AG10803 (cell line): ENCODE measurements at regions not wholly inside any gene's neighbourhood (a gene's known extent, or its start where the extent isn't known, plus 50 kb on each side); places are given as distances from the start of the nearest gene placed in this dataset.

Source experiments
- DNase-seq: peaks from one replicate; pipeline ENCODE4 v3.0.0; 2010; ENCODE audit warnings: low read depth
- H3K4me3 ChIP-seq: 2 replicates; pipeline ENCODE4 v1.5.1; 2011; ENCODE audit warnings: mild to moderate bottlenecking, low read length, control low read depth
- TF ChIP-seq, protein P1 (sequence below): conservative IDR thresholded peaks from 2 replicates; pipeline ENCODE4 v1.5.1; 2011; ENCODE audit warnings: mild to moderate bottlenecking, low read length, control low read depth, inconsistent platforms

DNA sequence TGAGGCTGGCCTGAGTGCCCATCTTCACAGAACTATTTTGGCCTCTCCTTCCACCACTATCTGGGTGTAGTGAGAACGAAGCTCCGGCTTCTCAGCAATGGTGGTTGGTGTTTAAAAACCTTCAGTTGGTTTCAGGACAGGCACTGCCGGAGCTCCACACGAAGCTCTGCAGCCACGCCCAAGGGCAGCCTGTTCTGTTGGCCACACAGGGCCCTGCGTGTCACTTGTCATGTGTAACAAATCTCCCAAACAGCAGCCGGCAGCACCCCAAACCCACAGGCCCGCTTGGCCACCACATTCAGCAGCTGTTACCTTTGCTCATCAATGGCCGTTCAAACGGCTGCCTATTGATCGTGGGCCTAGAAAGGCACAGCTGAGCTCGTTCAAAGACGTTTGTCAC is 97.5 kb downstream of the ERMARD start:
- no peak for DNase-seq
- TF ChIP-seq, protein P1, sequence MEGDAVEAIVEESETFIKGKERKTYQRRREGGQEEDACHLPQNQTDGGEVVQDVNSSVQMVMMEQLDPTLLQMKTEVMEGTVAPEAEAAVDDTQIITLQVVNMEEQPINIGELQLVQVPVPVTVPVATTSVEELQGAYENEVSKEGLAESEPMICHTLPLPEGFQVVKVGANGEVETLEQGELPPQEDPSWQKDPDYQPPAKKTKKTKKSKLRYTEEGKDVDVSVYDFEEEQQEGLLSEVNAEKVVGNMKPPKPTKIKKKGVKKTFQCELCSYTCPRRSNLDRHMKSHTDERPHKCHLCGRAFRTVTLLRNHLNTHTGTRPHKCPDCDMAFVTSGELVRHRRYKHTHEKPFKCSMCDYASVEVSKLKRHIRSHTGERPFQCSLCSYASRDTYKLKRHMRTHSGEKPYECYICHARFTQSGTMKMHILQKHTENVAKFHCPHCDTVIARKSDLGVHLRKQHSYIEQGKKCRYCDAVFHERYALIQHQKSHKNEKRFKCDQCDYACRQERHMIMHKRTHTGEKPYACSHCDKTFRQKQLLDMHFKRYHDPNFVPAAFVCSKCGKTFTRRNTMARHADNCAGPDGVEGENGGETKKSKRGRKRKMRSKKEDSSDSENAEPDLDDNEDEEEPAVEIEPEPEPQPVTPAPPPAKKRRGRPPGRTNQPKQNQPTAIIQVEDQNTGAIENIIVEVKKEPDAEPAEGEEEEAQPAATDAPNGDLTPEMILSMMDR = no peak
- no peak overlapping the region for H3K4me3 ChIP-seq

DNA sequence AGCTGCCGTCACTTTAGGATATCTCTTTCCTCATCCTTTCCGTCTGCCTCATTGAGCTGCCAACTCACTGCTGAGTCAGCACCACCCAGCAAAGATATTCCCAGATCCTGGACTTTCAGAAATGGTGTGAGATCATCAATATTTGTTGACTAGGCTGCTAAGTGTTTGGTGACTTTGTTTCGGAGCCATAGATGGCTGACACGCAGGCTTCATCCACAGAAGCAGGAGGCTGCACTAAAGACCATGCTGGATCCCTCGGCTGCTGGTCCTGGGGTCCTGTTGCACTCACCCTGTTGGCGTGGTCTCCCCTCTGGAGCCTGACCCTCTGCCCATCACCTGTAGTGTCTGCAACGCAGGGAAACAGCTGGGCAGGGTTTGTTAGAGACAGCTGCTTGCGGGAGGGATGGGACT is 96.5 kb downstream of the ERMARD start:
- TF ChIP-seq, protein P1 = no peak
- DNase-seq = no peak
- no peak overlapping the region for H3K4me3 ChIP-seq

DNA sequence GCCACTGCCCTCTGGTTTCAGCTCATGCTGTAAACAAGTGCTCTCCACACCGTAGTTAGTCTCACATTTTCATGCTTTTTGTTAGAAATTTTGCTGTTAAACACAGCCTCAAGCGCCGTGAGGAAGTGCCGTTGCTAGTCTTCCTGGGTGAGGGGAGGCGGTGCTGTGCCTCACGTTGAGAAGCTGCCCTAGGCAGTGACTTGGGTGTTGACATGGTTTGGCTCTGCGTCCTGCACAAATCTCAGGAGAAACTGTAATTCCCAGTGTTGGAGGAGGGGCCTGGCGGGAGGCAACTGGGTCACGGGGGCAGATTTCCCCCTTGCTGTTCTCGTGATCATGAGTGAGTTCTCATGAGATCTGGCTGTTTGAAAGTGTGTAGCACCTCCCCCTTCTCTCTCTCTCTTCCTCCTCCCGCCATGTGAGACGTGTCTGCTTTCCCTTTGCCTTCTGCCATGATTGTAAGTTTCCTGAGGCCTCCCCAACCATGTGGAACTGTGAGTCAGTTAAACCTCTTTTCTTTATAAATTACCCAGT is 95.8 kb downstream of the ERMARD start:
- no peak overlapping the region for H3K4me3 ChIP-seq
- DNase-seq = no peak
- TF ChIP-seq, protein P1 = no peak

DNA sequence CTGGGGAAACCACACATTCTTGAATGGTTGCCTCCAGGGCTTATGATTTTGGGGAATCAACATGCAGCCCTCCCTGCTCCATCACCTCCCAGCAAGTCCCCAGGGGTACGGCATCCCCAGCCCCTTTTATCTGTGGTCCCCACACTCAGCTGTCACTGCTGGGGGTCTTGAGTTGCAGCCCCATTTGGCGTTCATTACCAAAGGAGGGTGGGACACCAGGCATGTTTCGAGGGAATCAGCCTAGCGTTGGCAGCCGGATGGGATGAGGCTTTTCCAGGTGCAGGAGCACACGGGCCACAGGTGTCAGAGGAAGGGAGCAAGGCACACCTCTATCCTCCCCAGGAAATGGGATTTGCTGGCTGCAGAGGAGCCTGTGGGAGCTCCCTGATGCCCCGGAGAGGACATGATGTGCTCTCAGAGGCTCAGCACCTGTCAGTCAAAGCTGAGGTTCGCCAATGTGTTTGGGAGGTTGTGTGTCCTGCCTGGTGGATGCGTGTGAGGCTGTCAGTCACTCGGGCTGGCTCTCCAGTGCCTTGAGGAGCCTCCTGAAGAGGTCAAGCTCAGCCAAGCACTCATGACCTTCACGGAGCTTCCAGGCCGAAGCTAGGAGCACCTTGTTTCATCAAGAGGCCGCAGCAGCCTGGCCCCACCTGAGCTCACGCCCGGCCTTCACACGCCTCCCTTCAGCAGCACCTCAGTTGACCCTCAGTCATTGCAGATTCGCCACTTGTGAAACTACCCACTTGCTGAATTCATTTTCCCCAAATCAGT is 95.0 kb downstream of the ERMARD start:
- TF ChIP-seq, protein P1 = no peak
- H3K4me3 ChIP-seq = no peak overlapping the region
- no peak for DNase-seq

DNA sequence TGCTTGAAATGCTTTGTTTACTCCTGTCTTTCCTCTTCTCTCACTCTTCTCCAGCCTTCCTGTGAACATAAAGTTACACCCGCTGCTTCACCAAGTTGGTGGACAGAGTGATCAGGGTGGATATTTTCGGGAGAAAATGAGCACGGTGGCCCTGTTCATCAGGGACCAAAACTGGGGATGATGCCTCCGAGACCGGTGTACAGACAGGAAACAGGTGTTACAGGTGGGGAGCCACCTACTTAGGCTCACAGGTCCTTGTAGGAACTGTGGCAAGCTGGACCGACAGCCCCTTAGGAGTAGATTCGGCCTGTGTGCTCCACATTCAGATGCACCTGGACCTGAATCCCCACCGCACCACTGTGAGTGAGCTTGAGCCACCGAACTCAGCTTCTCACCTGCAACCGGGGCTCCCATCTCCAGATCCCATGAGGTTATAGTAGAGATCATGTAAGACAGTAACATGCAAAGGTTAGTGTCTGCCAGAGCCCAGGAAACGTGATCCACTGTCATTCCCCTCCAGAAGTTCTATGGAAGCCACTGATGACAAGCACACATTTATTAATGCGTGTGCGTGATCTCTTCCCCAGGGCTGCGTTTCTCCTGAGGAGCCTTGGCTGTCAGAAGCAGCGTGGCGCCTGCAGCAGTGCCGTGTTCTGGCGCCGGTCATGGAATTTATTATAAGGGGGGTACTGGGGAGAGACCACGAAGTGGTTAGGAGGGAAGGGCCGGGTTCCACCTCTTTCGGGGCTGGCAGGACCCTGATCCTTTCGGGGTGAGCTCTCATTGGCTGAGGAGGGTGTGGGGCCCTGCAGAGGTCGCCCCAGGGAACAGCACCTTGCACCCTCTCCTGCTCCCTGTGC is 94.2 kb downstream of the ERMARD start:
- no peak overlapping the region for H3K4me3 ChIP-seq
- no peak for DNase-seq
- TF ChIP-seq, protein P1 = no peak

DNA sequence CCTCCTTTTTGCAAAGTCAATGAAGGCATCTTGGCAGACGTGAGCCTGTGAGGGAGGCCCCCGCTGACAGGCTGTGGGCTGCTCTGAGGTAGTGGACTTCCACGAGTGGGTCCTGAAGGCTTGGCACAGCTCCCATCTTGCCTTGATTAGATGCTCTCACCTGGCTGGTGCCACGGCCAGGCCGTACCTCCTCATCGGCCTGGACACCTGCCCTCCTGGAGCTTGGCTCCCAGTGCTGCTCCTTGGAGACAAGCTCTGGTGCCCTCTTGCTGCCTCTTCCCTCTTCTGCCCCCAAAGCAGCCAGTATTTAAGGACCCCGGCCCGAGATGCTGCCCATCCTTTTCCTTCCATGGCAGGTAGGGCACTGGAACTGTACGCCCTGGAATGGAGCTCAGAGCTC is 93.5 kb downstream of the ERMARD start:
- H3K4me3 ChIP-seq = no peak overlapping the region
- TF ChIP-seq, protein P1 = no peak
- no peak for DNase-seq

DNA sequence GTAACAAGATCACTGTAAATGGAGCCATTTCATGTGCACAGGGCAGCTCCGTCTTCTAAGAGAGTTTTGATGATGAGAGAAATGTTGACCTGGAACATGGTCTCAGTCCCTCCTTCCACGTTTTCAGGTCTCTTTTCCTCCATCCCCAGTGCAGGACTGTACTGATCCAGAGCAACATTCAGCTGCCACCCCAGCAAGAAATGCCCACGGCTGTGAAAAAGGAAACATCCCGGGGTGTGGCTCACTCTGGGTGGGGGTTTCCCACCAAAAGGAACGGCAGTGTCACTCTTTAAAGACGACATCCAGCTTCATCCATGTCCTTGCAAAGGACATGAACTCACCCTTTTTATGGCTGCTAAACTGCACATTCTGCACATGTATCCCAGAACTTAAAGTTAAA is 92.6 kb downstream of the ERMARD start:
- no peak for DNase-seq
- TF ChIP-seq, protein P1 = no peak
- no peak overlapping the region for H3K4me3 ChIP-seq
